Karpas-422 (cell line): ENCODE measurements at regions not wholly inside any gene's neighbourhood (a gene's known extent, or its start where the extent isn't known, plus 50 kb on each side); places are given as distances from the start of the nearest gene placed in this dataset.

ENCODE experiments used
- DNase-seq: peaks from one replicate; pipeline ENCODE4 v3.0.0-alpha.2; 2015
- H2AFZ ChIP-seq: fragments of 200-600 bp; sonication (generic); 2 replicates; pipeline ENCODE4 v1.6.1; 2014; ENCODE audit warnings: antibody characterized with exemption, low read length, mixed read lengths
- H3K27ac ChIP-seq: fragments of 200-600 bp; sonication (generic); 2 replicates; pipeline ENCODE4 v1.5.1; 2014; ENCODE audit warnings: mild to moderate bottlenecking, low read length, moderate library complexity
- H3K27me3 ChIP-seq: fragments of 200-600 bp; sonication (generic); 2 replicates; pipeline ENCODE4 v1.6.1; 2014; ENCODE audit warnings: low read length, mixed read lengths
- H3K36me3 ChIP-seq: fragments of 200-600 bp; sonication (generic); 2 replicates; pipeline ENCODE4 v1.6.1; 2014; ENCODE audit warnings: low read length, mixed read lengths; ENCODE audit not compliant: insufficient read depth
- H3K4me1 ChIP-seq: fragments of 200-600 bp; sonication (generic); 2 replicates; pipeline ENCODE4 v1.6.1; 2014; ENCODE audit warnings: mild to moderate bottlenecking, low read length, mixed read lengths
- H3K4me2 ChIP-seq: fragments of 200-600 bp; sonication (generic); 2 replicates; pipeline ENCODE4 v1.6.1; 2014; ENCODE audit warnings: low read length, low read depth, mild to moderate bottlenecking; ENCODE audit not compliant: poor library complexity, severe bottlenecking
- H3K4me3 ChIP-seq: fragments of 200-600 bp; sonication (generic); 2 replicates; pipeline ENCODE4 v1.5.1; 2014; ENCODE audit warnings: mild to moderate bottlenecking, antibody characterized with exemption, low read length, mixed read lengths
- H3K79me2 ChIP-seq: fragments of 200-600 bp; sonication (generic); 2 replicates; pipeline ENCODE4 v1.6.1; 2014; ENCODE audit warnings: mild to moderate bottlenecking, low read length, mixed read lengths
- H3K9ac ChIP-seq: fragments of 200-600 bp; sonication (generic); 2 replicates; pipeline ENCODE4 v1.6.0; 2014; ENCODE audit warnings: low read length
- H3K9me2 ChIP-seq: fragments of 200-600 bp; sonication (generic), shearing (Covaris generic); replicated peaks from 2 replicates; pipeline ENCODE4 v1.6.0; 2014; ENCODE audit warnings: mild to moderate bottlenecking, low read length, moderate library complexity; ENCODE audit not compliant: insufficient read depth
- H3K9me3 ChIP-seq: fragments of 300-700, 200-600 bp; sonication (generic); 2 replicates; pipeline ENCODE4 v1.6.1; 2014; ENCODE audit warnings: low read length, mixed read lengths
- H4K20me1 ChIP-seq: fragments of 200-600 bp; sonication (generic); 2 replicates; pipeline ENCODE4 v1.6.1; 2014; ENCODE audit warnings: mild to moderate bottlenecking, antibody characterized with exemption, low read length, low read depth; ENCODE audit not compliant: insufficient read depth

DNA sequence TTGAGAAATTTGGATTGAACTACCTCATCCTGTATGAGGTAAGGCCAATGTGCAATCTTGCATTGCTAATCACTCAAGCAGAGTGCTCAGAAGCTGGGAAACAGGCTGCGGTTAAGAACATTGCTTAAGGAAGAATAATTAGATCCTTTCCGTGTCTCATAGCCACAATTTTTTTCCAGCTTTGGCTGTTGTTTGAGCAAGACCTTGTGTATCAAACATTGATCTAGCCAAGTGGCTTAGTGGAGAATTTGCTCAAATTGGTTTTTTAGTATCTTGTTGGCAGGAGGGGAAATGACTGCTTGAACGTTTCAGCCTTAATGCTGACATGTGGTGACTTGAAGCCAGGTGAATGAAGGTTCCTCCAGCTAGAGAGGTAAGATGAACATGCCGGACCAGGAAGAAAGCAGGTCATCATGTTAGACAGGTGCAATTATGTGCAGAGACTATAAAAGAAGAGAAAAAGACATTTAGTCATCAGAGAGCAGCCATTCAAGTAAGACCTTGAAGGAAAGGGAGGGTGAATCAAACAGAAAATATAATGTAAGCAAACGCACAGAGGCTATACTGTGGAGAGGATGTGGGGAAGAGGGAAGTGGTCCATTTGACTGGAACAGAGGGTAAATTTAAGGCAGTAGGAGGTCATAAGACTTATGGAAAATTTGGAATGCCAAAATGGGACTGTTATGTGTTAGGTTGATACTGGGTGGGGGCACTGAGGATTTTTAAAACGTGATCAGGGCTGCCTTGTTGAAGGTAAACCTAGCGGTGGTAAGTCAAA, 98.9 kb upstream of the CYP1B1 start:
- no peak overlapping the region for H2AFZ ChIP-seq
- H3K4me2 ChIP-seq, result no peak overlapping the region
- no peaks in the 10 kb centered on the region for H3K36me3 ChIP-seq
- no peak overlapping the region for H3K9ac ChIP-seq
- DNase-seq, result no peak
- H3K79me2 ChIP-seq, result no peaks in the 10 kb centered on the region
- H3K27me3 ChIP-seq, result no peaks in the 10 kb centered on the region
- peaks cover 7% of the 10 kb centered on the region for H3K4me1 ChIP-seq
- no peaks in the 10 kb centered on the region for H4K20me1 ChIP-seq
- no peak overlapping the region for H3K27ac ChIP-seq
- no peak overlapping the region for H3K4me3 ChIP-seq
- H3K9me2 ChIP-seq, result no peaks in the 10 kb centered on the region
- H3K9me3 ChIP-seq, result no peaks in the 10 kb centered on the region

DNA sequence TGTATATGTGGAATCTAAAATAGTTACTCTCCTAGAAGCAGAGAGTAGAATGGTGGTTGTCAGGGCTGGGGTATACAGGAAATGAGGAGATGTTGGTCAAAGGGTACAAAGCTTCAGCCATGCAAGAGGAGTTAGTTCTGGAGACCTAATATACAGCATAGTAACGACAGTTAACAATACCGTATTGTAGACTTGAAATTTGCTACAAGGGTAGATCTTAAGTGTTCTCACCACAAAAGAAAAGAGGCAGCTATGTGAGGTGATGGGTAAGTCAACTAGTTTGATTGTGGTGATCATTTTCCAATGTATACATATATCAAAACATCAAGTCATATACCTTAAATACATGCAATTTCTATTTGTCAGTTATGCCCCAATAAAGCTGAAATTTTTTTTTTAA, 98.2 kb upstream of the CYP1B1 start:
- no peak overlapping the region for H3K4me2 ChIP-seq
- no peaks in the 10 kb centered on the region for H3K36me3 ChIP-seq
- peaks cover 7% of the 10 kb centered on the region for H3K4me1 ChIP-seq
- no peaks in the 10 kb centered on the region for H3K27me3 ChIP-seq
- no peak overlapping the region for H3K4me3 ChIP-seq
- H3K9ac ChIP-seq, result no peak overlapping the region
- no peaks in the 10 kb centered on the region for H3K9me2 ChIP-seq
- DNase-seq, result no peak
- H2AFZ ChIP-seq, result no peak overlapping the region
- H3K27ac ChIP-seq, result no peak overlapping the region
- no peaks in the 10 kb centered on the region for H3K9me3 ChIP-seq
- no peaks in the 10 kb centered on the region for H4K20me1 ChIP-seq
- no peaks in the 10 kb centered on the region for H3K79me2 ChIP-seq

DNA sequence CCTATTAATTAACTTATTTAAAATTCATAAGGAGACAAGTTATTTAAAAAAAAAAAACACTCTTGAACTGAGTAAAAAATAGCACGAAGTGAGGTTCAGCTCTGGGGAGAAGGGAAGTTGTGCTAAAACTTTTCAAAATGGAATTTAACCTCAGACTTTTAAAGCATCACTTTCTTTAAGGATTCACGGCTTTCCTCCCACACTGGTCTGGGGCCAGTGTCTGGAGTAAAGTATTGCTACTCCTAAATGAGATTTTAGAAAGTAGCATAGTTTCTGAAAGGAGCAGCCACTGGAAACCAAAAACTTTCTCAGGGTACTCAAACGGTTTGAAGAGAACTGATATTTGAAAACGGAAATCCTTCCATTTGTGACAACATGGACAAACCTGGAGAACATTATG, 97.7 kb upstream of the CYP1B1 start:
- no peak for DNase-seq
- no peak overlapping the region for H3K4me2 ChIP-seq
- H3K9me2 ChIP-seq, result no peaks in the 10 kb centered on the region

DNA sequence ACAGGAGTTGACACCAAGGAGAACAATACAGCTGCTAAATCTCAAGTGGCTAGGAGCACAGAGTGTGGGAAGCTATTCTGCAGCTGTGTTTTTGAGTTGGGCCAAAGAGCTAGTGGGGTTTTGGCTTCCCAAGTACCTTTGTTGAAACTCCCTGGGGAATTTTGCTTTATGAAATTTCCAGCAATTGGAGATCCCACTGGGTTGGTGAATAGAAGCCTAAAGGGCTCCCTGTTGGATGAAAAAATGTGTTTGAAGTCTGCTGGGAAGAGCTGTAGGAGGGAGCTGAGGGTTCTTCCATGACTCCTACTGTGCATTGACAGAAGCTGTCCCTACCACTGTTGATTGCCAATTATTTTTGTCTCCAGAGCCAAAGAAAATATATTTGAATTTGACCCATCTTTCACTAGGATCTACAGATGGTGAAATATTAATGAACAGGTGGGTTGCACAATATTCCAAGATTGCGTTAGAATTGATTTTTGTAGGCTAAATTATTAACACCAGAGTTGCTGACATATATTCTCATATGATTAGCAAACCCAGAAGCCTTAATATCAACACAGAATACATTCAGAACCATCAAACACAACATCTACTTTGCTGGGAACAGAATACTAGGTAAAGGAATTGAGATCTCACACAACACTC, 95.4 kb upstream of the CYP1B1 start:
- Histone ChIP-seq H4K20me1 (no peaks in the 10 kb centered on the region), H3K4me2 (no peak overlapping the region), H3K4me1 (peaks cover 4% of the 10 kb centered on the region), H2AFZ (no peak overlapping the region), H3K79me2 (no peaks in the 10 kb centered on the region), H3K27ac (no peak overlapping the region), H3K9me3 (no peaks in the 10 kb centered on the region), H3K36me3 (no peaks in the 10 kb centered on the region), H3K4me3 (no peak overlapping the region), H3K9ac (no peak overlapping the region), H3K9me2 (no peaks in the 10 kb centered on the region), H3K27me3 (no peaks in the 10 kb centered on the region)
- DNase-seq, result no peak

More for the DNA sequence above, 97.7 kb upstream of the CYP1B1 start:
- H3K36me3 ChIP-seq, result no peaks in the 10 kb centered on the region
- no peak overlapping the region for H3K9ac ChIP-seq
- H3K27ac ChIP-seq, result no peak overlapping the region
- no peak overlapping the region for H3K4me3 ChIP-seq
- peaks cover 7% of the 10 kb centered on the region for H3K4me1 ChIP-seq
- H3K27me3 ChIP-seq, result no peaks in the 10 kb centered on the region
- H3K9me3 ChIP-seq, result no peaks in the 10 kb centered on the region
- no peak overlapping the region for H2AFZ ChIP-seq
- no peaks in the 10 kb centered on the region for H4K20me1 ChIP-seq
- no peaks in the 10 kb centered on the region for H3K79me2 ChIP-seq

DNA sequence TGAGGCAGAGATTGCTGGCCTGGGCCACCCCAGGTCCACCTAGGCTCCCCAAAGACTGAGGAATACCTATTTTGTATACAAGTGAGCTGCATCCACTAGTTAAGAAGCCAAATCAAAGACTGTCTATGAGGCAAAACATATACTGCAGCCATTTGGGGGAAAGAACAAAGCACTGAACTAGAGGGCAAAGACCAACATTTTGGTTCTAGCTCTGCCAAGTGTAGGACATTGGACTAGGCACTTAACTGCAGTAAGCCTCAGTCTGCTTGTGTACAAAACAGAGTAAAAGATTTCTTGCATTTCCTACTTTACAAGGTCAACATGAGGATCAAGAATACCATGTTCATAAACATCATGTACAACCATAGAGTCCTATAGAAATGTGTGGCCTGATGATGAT, 94.8 kb upstream of the CYP1B1 start:
- H3K9me3 ChIP-seq, result no peaks in the 10 kb centered on the region
- no peak overlapping the region for H3K4me3 ChIP-seq
- H3K79me2 ChIP-seq, result no peaks in the 10 kb centered on the region
- no peaks in the 10 kb centered on the region for H3K9me2 ChIP-seq
- H2AFZ ChIP-seq, result no peak overlapping the region
- H3K27ac ChIP-seq, result no peak overlapping the region
- H3K27me3 ChIP-seq, result no peaks in the 10 kb centered on the region
- no peak overlapping the region for H3K9ac ChIP-seq
- no peak overlapping the region for H3K4me2 ChIP-seq
- H3K4me1 ChIP-seq, result peaks cover 4% of the 10 kb centered on the region
- H4K20me1 ChIP-seq, result no peaks in the 10 kb centered on the region
- H3K36me3 ChIP-seq, result no peaks in the 10 kb centered on the region
- DNase-seq, result no peak

DNA sequence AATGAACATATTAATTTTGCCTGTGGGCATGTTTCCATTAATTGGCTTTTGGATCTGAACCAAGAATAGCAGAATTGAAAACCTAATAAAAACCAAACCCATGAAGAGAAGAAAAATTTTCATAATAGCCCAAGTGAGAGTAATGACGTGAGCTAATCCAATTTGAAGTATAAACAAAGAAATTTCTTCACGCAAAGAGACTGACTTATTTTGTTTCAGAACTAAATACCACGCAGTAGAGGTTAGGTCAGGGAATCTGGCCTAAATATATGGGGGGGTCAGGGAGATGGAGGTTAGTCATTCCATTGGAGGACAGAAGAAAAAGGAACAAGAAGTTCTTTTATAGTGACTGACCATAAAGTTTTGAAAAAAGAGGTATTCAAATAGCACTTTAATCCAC, 94.1 kb upstream of the CYP1B1 start:
- Histone ChIP-seq H3K36me3 (no peaks in the 10 kb centered on the region), H3K27ac (no peak overlapping the region), H3K4me2 (no peak overlapping the region), H3K4me3 (no peak overlapping the region), H3K79me2 (no peaks in the 10 kb centered on the region), H3K9me3 (no peaks in the 10 kb centered on the region), H3K4me1 (peaks cover 6% of the 10 kb centered on the region), H3K9ac (no peak overlapping the region), H4K20me1 (no peaks in the 10 kb centered on the region), H3K9me2 (no peaks in the 10 kb centered on the region), H2AFZ (no peak overlapping the region), H3K27me3 (no peaks in the 10 kb centered on the region)
- DNase-seq, result no peak

DNA sequence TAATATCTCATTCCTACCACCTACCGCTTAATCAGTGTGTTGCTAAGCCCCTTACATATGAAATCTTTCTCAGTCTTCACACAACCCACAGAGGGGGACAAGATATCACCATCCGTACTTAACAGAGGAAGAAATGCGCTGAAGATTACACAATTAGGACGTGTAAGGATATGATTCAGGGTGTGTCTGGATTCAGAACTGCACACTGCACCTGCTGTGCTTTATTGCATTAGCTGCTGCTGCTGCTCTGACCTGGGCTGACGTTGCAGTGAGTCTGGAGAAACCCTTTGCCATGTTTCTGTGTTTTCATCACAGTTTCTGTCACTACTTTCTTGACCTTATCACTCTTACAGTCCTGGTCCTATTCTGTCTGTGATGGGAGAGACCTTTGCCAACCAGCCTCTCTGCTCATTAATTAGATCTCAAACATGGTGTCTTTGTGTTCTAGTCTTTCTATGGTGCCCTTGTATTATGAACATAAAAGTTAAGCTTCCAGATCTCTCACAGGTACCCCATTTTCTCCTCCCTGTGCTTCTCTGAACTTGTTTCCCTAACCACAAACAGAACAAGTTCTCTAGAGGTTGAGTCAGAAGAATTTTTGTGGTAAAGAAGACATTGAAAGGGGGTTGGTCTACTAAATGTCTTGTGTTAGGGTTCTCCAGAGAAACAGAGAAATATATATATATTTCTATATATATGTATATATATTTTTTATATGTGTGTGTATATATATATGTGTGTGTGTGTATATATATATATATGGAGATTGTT, 92.9 kb upstream of the CYP1B1 start:
- no peak for DNase-seq
- Histone ChIP-seq H3K36me3 (no peaks in the 10 kb centered on the region), H4K20me1 (no peaks in the 10 kb centered on the region), H3K4me2 (no peak overlapping the region), H3K27ac (no peak overlapping the region), H2AFZ (no peak overlapping the region), H3K27me3 (no peaks in the 10 kb centered on the region), H3K9ac (no peak overlapping the region), H3K4me3 (no peak overlapping the region), H3K9me2 (no peaks in the 10 kb centered on the region), H3K79me2 (no peaks in the 10 kb centered on the region), H3K4me1 (peaks cover 12% of the 10 kb centered on the region), H3K9me3 (no peaks in the 10 kb centered on the region)

DNA sequence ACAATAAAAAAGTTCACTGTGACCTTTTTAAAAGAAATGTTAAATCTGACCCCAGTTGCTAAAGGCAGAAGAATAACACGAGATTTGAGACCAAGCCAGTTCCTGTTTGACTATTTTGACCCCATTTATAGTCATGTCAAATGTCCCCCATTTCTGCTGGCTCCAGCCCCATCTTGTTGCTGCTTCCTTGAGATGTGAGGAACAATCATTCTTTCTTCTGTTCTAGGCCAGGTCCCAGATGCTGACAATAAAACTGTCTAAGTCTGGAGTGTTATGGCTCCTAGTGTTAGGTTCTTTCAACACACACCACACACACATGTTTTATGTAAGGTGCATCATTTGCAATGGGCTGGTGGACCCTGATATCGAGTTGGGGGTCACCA, 92.0 kb upstream of the CYP1B1 start:
- H3K79me2 ChIP-seq, result no peaks in the 10 kb centered on the region
- no peak overlapping the region for H3K9ac ChIP-seq
- DNase-seq, result no peak
- H2AFZ ChIP-seq, result no peak overlapping the region
- no peaks in the 10 kb centered on the region for H3K9me2 ChIP-seq
- H3K4me1 ChIP-seq, result peaks cover 22% of the 10 kb centered on the region
- no peaks in the 10 kb centered on the region for H4K20me1 ChIP-seq
- no peaks in the 10 kb centered on the region for H3K9me3 ChIP-seq
- H3K27me3 ChIP-seq, result no peaks in the 10 kb centered on the region
- H3K27ac ChIP-seq, result no peak overlapping the region
- H3K36me3 ChIP-seq, result no peaks in the 10 kb centered on the region
- no peak overlapping the region for H3K4me2 ChIP-seq
- H3K4me3 ChIP-seq, result no peak overlapping the region
